ENCODE measurements at regions not wholly inside any gene's neighbourhood (a gene's known extent, or its start where the extent isn't known, plus 50 kb on each side); places are given as distances from the start of the nearest gene placed in this dataset.

DNA sequence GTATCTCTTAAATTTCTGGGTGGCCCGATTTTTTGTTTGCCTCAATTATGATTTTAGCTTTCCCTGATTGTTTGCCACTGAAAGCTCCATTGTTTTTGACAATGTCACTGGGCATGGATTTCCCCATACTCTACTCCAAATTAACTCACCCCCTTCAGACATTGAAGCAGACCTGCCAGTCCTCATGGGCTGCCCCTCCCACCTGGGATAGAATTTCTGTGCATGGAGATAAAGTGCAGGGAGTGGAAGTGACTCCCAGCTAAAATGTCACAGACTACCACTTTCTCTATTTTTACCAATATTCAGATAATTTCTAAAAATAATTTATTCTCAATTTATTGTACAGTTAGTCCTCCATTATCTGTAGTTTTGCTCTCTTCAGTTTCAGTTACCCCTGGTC lies 79.1 kb upstream of the CLPB start:
- Histone ChIP-seq H3K56ac (replicated peaks; ENCODE audit: insufficient read length, low read depth, low read length) (no peak overlapping the region), H2AK5ac (ENCODE audit: low read depth, low read length) (no peak overlapping the region), H3K27ac (ENCODE audit: low read depth, low read length) (no peak overlapping the region), H3K79me1 (ENCODE audit: low read depth, low read length) (no peaks in the 10 kb centered on the region), H3K27me3 (replicated peaks in 1 of 4; ENCODE audit: control insufficient read depth in 3 of 4, extremely low read depth in 1 of 4, insufficient read depth in 3 of 4, low read length in 3 of 4) (no peaks in the 10 kb centered on the region), H4K5ac (ENCODE audit: insufficient read length, low read depth, low read length) (no peak overlapping the region), H2BK15ac (ENCODE audit: low read length) (no peak overlapping the region), H2BK5ac (ENCODE audit: low read depth, low read length) (no peak overlapping the region), H3K4ac (replicated peaks; ENCODE audit: insufficient read length, low read depth, low read length) (no peak overlapping the region), H4K91ac (replicated peaks; ENCODE audit: insufficient read length, low read length) (no peak overlapping the region), H3K79me2 (ENCODE audit: control insufficient read depth in 1 of 2, insufficient read depth in 2 of 2, low read length in 2 of 2) (no peaks in the 10 kb centered on the region), H4K8ac (ENCODE audit: extremely low read depth, insufficient read depth, low read length) (no peak overlapping the region), H2AFZ (ENCODE audit: low read length) (no peak overlapping the region), H3K4me2 (ENCODE audit: insufficient read depth in 1 of 2, low read depth in 2 of 2, low read length in 2 of 2) (no peak overlapping the region), H3K4me1 (replicated peaks in 1 of 4; ENCODE audit: control insufficient read depth in 3 of 4, insufficient read depth in 4 of 4, low read length in 3 of 4) (no peaks in the 10 kb centered on the region), H3K18ac (ENCODE audit: extremely low read depth, low read length) (no peak overlapping the region), H4K20me1 (replicated peaks in 1 of 2; ENCODE audit: control insufficient read depth in 1 of 2, insufficient read depth in 2 of 2, low read length in 2 of 2) (no peaks in the 10 kb centered on the region), H3K9me3 (ENCODE audit: insufficient read depth in 2 of 2, low read depth in 1 of 2, low read length in 1 of 2) (peaks cover 10 to 15% of the 10 kb centered on the region in 2 experiments), H2BK20ac (ENCODE audit: low read length) (no peak overlapping the region), H2BK12ac (ENCODE audit: low read depth, low read length) (no peak overlapping the region), H3K23ac (ENCODE audit: insufficient read length) (no peak overlapping the region), H3K4me3 (ENCODE audit: extremely low read depth in 1 of 4, insufficient read depth in 2 of 4, low read depth in 3 of 4, low read length in 4 of 4) (no peak overlapping the region), H3K36me3 (ENCODE audit: control insufficient read depth in 2 of 4, insufficient read depth in 4 of 4, low read length in 3 of 4) (no peaks in the 10 kb centered on the region), H2BK120ac (replicated peaks; ENCODE audit: low read depth, low read length) (no peak overlapping the region), H3K23me2 (ENCODE audit: low read depth, low read length) (no peaks in the 10 kb centered on the region; the same call in 1 of the 2 replicates), H3K14ac (ENCODE audit: insufficient read length) (no peak overlapping the region), H3K9ac (replicated peaks in 1 of 4; ENCODE audit: extremely low read depth in 1 of 4, low read depth in 3 of 4, low read length in 3 of 4) (no peak overlapping the region)
- POLR2A ChIA-PET (ENCODE audit: partially characterized antibody) = no interaction called here
- CTCF ChIA-PET (ENCODE audit: partially characterized antibody) = interaction anchor here (1.4 kb wide), 1 partner anchor 16 kb away, joined by 3 read pairs; no protein-coding TSS in a partner anchor
- no peak for TF ChIP-seq SIX5 (IDR thresholded peaks at IDR 0.05; ENCODE audit: low read depth, low read length)
- no peak for TF ChIP-seq CBX5 (IDR thresholded peaks at IDR 0.05; ENCODE audit: low read depth, low read length)
- TF ChIP-seq ASH2L (IDR thresholded peaks at IDR 0.05; ENCODE audit: low read length) = no peak
- no peak for TF ChIP-seq HDAC2 (IDR thresholded peaks at IDR 0.05; ENCODE audit: borderline replicate concordance in 1 of 2, low read depth in 2 of 2, low read length in 2 of 2)
- TF ChIP-seq, protein P1, sequence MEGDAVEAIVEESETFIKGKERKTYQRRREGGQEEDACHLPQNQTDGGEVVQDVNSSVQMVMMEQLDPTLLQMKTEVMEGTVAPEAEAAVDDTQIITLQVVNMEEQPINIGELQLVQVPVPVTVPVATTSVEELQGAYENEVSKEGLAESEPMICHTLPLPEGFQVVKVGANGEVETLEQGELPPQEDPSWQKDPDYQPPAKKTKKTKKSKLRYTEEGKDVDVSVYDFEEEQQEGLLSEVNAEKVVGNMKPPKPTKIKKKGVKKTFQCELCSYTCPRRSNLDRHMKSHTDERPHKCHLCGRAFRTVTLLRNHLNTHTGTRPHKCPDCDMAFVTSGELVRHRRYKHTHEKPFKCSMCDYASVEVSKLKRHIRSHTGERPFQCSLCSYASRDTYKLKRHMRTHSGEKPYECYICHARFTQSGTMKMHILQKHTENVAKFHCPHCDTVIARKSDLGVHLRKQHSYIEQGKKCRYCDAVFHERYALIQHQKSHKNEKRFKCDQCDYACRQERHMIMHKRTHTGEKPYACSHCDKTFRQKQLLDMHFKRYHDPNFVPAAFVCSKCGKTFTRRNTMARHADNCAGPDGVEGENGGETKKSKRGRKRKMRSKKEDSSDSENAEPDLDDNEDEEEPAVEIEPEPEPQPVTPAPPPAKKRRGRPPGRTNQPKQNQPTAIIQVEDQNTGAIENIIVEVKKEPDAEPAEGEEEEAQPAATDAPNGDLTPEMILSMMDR (IDR thresholded peaks at IDR 0.05; ENCODE audit: control extremely low read depth in 1 of 3, insufficient read depth in 1 of 3, low read depth in 1 of 3, low read length in 3 of 3) = no peak
- TF ChIP-seq SRF (IDR thresholded peaks at IDR 0.05; ENCODE audit: low read depth, low read length) = no peak
- TF ChIP-seq RXRA (IDR thresholded peaks at IDR 0.05; ENCODE audit: insufficient read depth, low read depth, low read length) = no peak
- TF ChIP-seq CEBPB (IDR thresholded peaks at IDR 0.05; ENCODE audit: low read depth, low read length) = no peak
- 89% methylated on average over 1 of the region's 1 CpG; no CpG with 5 or more reads in 1 of the 2 experiments for WGBS, 2 experiments (ENCODE audit: extremely low coverage in 1 of 2, insufficient coverage in 1 of 2, insufficient read length in 1 of 2, insufficient replicate concordance in 2 of 2, low coverage in 1 of 2, low lambda C conversion rate in 2 of 2, missing lambda C conversion rate in 1 of 2)
- FAIRE-seq = no peak
- no peak for DNase-seq (ENCODE audit: low read depth in 1 of 2, low spot score in 2 of 2)

All from H1 (cell line).